ENCODE measurements at regions not wholly inside any gene's neighbourhood (a gene's known extent, or its start where the extent isn't known, plus 50 kb on each side); places are given as distances from the start of the nearest gene placed in this dataset.
"Not testable (repeated sequence)": the region's sequence is repeated elsewhere in the genome, so short reads cannot be mapped to it uniquely, and the experiment has no call there.

GRCh38 chr3:153379516-153379915 lies 217.5 kb downstream of the RAP2B start:
- no peak for DNase-seq

GRCh38 chr3:153385343-153385742 lies 223.3 kb downstream of the RAP2B start:
- DNase-seq, result no peak

DNA sequence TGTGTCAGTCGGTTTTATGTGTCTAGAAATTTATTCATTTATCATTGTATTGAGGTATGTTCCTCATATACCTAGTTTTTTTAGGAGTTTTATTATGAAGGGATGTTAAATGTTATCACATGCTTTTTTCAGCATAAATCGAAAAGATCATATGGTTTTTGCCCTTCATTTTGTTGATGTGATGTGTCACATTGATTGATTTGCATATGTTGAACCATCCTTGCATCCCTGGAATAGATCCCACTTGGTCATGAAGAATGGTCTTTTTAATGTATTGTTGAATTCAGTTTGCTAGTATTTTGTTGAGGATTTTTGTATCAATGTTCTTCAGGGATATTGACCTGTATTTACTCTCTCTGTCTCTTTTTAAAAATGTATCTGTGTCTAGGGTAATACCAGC lies 230.3 kb downstream of the RAP2B start:
- no peak for DNase-seq

GRCh38 chr3:153394017-153394416 lies 232.0 kb downstream of the RAP2B start:
- DNase-seq, result no peak

- no peak for DNase-seq
Observed at GRCh38 chr3:153396581-153396980, 234.6 kb downstream of the RAP2B start.

DNA sequence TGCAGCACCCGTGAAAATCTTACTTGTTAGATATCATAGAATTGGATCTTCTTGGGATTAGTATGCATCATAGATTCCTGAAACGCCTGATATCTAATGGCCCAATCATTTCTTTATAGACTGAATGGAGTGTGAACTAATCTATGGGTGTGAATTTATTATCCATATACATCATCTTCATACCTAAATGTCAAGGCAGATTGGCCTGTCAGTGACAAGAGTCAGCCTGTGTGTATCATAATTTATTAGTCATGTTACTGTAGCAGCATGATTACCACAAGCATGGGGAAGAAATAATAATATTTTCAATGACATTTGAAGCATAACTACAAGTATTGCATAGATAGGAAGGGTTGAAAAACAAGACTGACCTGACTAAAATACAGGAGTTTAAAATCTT lies 235.8 kb downstream of the RAP2B start:
- DNase-seq, result no peak

GRCh38 chr3:153399636-153400035 lies 237.6 kb downstream of the RAP2B start:
- DNase-seq, result no peak

- DNase-seq, result no peak
Observed at GRCh38 chr3:153400641-153401040, 238.6 kb downstream of the RAP2B start.

DNA sequence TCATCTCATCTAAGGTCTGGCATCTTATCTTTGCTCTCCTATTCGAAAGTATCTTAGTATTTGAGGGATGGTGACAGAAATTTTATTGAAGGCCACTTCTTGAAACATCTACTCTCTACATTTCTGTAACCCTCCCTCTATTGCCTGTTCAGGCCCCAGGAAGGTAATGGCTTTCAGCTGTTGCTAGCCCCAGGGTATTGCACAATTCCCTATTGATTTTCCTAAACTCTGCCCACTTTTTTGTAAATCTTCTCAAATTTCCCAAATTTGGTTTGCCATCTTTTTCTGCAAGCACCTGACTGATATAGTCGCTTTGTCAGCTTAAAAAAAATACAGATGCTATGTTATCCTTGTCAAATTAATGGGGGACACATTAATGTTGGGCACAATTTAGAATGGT lies 242.1 kb downstream of the RAP2B start:
- no peak for DNase-seq

- not testable (repeated sequence) for DNase-seq
Observed at GRCh38 chr3:153405320-153405719, 243.3 kb downstream of the RAP2B start.

GRCh38 chr3:153410517-153410916 lies 248.5 kb downstream of the RAP2B start:
- no peak for DNase-seq

DNA sequence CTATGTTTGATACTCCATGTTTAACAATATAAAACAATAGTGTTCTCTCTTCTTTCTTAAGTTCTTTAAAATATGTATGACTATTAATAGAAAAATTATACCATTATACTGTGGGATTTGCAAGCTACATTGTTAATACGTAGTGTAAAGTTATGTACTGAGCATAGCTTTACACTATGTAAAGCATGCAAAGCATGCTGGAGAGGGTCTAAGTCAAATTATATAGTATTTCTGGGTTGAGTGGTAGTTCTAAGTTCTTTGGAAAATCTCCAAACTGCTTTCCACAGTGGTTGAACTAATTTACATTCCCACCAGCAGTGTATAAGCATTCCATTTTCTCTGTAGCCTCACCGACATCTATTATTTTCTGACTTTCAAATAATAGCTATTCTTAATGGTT lies 253.0 kb downstream of the RAP2B start:
- DNase-seq, result no peak

GRCh38 chr3:153422314-153422713 lies 260.3 kb downstream of the RAP2B start:
- DNase-seq, result no peak

- DNase-seq, result not testable (repeated sequence)
Observed at GRCh38 chr3:153423820-153424219, 261.8 kb downstream of the RAP2B start.

DNA sequence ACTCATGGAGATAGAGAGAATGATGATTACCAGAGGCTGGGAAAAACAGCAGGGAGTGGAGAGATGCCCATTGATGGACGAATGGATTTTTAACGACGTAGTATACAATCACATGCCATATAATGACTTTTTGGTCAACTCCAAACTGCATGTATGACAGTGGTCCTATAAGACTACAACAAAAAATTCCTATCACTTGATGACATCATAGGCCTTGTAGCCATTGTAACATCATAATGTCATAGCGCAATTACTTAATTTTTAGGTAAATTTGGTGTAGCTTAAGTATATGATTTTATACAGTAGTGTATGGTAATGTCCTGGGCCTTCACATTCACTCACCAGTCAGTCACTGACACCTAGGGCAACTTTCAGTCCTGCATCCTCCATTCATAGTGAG lies 264.3 kb downstream of the RAP2B start:
- DNase-seq, result no peak

DNA sequence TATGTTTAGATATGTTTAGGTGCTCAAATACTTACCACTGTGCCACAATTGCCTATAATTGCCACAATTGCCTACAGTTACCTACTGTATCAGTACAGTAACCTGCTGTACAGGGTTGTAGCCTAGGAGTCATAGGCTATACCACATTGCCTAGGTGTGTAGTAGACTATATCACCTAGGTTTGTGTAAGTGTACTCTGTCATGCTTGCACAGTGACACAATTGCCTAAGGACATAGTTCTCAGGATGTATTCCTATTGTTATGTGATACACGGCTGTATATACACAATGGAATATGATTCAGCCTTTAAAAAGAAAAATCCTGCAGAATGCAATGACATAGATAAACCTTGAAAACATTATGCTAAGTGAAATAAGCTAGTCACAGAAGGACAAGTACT lies 264.8 kb downstream of the RAP2B start:
- no peak for DNase-seq

DNA sequence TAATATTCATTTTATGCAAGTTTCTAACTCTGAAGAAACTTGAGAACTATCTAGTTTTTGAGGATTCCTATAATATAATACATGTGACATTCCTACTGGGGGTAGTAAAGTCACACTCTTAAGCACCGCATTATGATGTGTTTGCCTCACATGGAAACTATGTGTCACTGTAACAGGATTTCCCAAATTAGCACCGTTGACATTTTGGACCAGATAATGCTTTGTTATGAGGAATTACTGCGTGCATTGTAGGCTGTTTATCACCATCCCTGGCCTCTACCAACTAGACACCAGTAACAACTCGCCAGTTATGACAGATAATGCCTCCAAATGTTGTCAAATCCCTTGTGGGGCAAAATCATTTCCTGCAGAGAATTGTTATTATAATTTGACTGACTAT lies 267.8 kb downstream of the RAP2B start:
- no peak for DNase-seq

GRCh38 chr3:153431076-153431475 lies 269.1 kb downstream of the RAP2B start:
- no peak for DNase-seq

DNA sequence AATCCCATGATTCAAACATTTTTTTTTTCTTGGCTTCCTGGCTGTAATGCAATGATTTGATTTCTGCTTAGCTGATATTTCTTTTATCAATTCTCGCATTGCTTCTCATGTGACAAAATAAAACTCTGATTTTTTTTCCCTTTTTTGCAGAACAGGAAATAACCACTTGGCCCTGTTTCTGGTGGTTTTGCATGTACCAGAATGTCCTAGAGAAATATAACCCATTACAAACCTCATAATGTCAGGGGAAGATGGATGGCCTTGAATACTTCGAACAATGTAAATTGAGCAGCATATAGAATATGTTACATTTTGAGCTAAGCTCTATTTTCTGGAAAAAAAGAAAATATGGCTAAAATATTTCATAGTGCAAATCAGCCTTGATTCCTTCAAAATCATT lies 275.6 kb downstream of the RAP2B start:
- DNase-seq, result no peak

DNA sequence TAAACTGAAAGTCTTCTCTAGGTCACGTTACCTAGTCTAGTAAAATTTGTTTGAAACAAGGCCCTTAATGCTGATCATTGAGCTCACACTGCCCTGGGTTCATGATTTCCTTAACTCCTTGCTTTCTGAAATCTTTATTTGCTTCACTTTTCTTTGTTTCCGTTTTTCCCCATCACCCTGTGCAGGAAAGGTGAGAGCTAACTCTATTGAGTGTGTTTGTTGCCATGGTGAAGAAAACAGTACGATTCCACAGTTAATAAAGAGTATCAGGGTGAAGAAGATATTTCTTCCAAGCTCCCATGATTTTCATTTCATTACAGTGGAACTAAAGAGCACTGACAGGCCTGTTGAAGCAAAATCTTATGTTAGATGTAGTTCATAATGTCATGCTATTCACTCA lies 276.2 kb downstream of the RAP2B start:
- no peak for DNase-seq

- DNase-seq, result no peak
Observed at GRCh38 chr3:153439780-153440179, 277.8 kb downstream of the RAP2B start.

GRCh38 chr3:153440311-153440710 lies 278.3 kb downstream of the RAP2B start:
- DNase-seq, result no peak

DNA sequence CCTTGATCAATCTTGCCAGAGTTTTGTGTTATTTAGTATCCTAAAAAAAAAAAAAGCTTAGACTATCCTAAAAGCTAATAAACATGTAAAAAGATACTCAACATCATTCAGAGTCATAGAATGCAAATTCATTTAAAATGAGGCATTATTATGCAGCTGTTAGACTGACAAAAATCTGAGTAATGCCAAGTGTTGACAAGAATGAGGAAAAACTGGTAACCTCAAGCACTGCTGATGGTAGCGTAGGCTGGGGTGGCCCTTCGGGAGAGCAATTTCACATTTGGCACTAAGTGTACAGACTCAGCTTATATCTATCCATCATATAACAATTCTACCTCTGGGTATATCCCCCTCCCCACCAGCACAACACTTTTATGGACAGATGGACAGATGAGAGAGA lies 280.4 kb downstream of the RAP2B start:
- no peak for DNase-seq

- no peak for DNase-seq
Observed at GRCh38 chr3:153442799-153443487, 280.9 kb downstream of the RAP2B start.

DNA sequence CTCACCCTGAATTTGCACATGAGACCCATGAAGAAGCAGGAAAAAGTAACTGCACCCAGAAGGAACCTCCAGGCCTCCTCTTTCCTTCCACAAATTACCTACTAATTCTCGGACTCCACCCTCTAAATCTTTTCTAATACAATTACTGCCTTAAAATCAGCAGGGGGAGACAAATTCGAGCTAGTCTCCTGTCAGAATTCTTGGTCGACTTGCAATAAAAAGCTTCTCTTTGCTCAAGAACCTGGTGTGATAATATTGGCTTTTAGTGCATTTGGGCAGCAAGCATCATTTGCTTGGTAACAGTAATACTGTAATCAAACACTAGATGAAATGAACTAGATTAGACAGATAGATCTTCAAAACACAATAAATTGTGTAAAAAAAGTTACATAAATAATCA lies 281.9 kb downstream of the RAP2B start:
- DNase-seq, result no peak

GRCh38 chr3:153445817-153446216 lies 283.8 kb downstream of the RAP2B start:
- DNase-seq, result no peak

Measured in activated CD4-positive, alpha-beta T cell treated with anti-CD3 and anti-CD28 coated beads, Interleukin-2, amount 50 U/mL, for 1 hour (primary cell).